SJCRH30 (cell line): ENCODE measurements at regions not wholly inside any gene's neighbourhood (a gene's known extent, or its start where the extent isn't known, plus 50 kb on each side); places are given as distances from the start of the nearest gene placed in this dataset.
A peak's percentile ranks its signal among the peaks of the same experiment; 100 is the strongest.
"Not testable (repeated sequence)": the region's sequence is repeated elsewhere in the genome, so short reads cannot be mapped to it uniquely, and the experiment has no call there.

Source experiments
- DNase-seq, 2 experiments: peaks; one replicate each; pipeline ENCODE4 v3.0.0-alpha.2; 2015 to 2020
- H3K27ac ChIP-seq: fragments of 250-450 bp; sonication (Bioruptor Pico); 2 replicates; pipeline ENCODE4 v1.5.1; 2020; ENCODE audit warnings: mild to moderate bottlenecking, moderate library complexity
- H3K27me3 ChIP-seq: fragments of 250-450 bp; sonication (Bioruptor Pico); 2 replicates; pipeline ENCODE4 v1.5.1; 2020; ENCODE audit warnings: mild to moderate bottlenecking, moderate library complexity
- H3K36me3 ChIP-seq: fragments of 250-450 bp; sonication (Bioruptor Pico); 2 replicates; pipeline ENCODE4 v1.5.1; 2020; ENCODE audit warnings: mild to moderate bottlenecking, moderate library complexity
- H3K4me1 ChIP-seq: fragments of 250-450 bp; sonication (Bioruptor Pico); 2 replicates; pipeline ENCODE4 v1.5.1; 2020; ENCODE audit warnings: mild to moderate bottlenecking, moderate library complexity
- H3K4me3 ChIP-seq: fragments of 250-450 bp; sonication (Bioruptor Pico); 2 replicates; pipeline ENCODE4 v1.5.1; 2020; ENCODE audit warnings: mild to moderate bottlenecking, moderate library complexity
- H3K9me3 ChIP-seq: fragments of 250-450 bp; sonication (Bioruptor Pico); replicated peaks from 2 replicates; pipeline ENCODE4 v1.5.1; 2020; ENCODE audit warnings: mild to moderate bottlenecking, moderate library complexity

- Histone ChIP-seq H3K4me3 (no peak overlapping the region), H3K27me3 (no peaks in the 10 kb centered on the region), H3K9me3 (peaks cover 4% of the 10 kb centered on the region), H3K4me1 (peaks cover 5% of the 10 kb centered on the region; the same call in 1 of the 2 replicates), H3K27ac (no peak overlapping the region), H3K36me3 (no peaks in the 10 kb centered on the region)
- DNase-seq, result peak; percentile 31 to 37
Measured at GRCh38 chr6:167550941-167551627, 226.2 kb downstream of the TTLL2 start.

GRCh38 chr6:167551628-167552257 lies 226.9 kb downstream of the TTLL2 start:
- Histone ChIP-seq H3K27ac (no peak overlapping the region), H3K27me3 (no peaks in the 10 kb centered on the region), H3K4me3 (no peak overlapping the region), H3K36me3 (no peaks in the 10 kb centered on the region), H3K4me1 (peaks cover 3% of the 10 kb centered on the region; the same call in 1 of the 2 replicates), H3K9me3 (peaks cover 9% of the 10 kb centered on the region)
- DNase-seq, result no peak

- peaks cover 4% of the 10 kb centered on the region; the same call in 1 of the 2 replicates for H3K4me1 ChIP-seq
- H3K27me3 ChIP-seq, result no peaks in the 10 kb centered on the region
- no peak overlapping the region for H3K4me3 ChIP-seq
- no peaks in the 10 kb centered on the region for H3K36me3 ChIP-seq
- no peak overlapping the region for H3K27ac ChIP-seq
- no peak for DNase-seq
- peaks cover 13% of the 10 kb centered on the region for H3K9me3 ChIP-seq
Measured at GRCh38 chr6:167552258-167552630, 227.4 kb downstream of the TTLL2 start.

GRCh38 chr6:167552961-167553735 lies 228.3 kb downstream of the TTLL2 start:
- H3K9me3 ChIP-seq, result peaks cover 13% of the 10 kb centered on the region; the same call in 1 of the 2 replicates
- no peaks in the 10 kb centered on the region for H3K36me3 ChIP-seq
- no peaks in the 10 kb centered on the region for H3K27me3 ChIP-seq
- no peak for DNase-seq
- H3K4me1 ChIP-seq, result peaks cover 9% of the 10 kb centered on the region; the same call in 1 of the 2 replicates
- H3K27ac ChIP-seq, result no peak overlapping the region
- no peak overlapping the region for H3K4me3 ChIP-seq

- Histone ChIP-seq H3K9me3 (peaks cover 13% of the 10 kb centered on the region; the same call in 1 of the 2 replicates), H3K27me3 (no peaks in the 10 kb centered on the region), H3K27ac (no peak overlapping the region), H3K4me3 (no peak overlapping the region), H3K36me3 (no peaks in the 10 kb centered on the region), H3K4me1 (peaks cover 15% of the 10 kb centered on the region)
- no peak for DNase-seq
Measured at GRCh38 chr6:167553736-167554119, 228.8 kb downstream of the TTLL2 start.

GRCh38 chr6:167554854-167555253 lies 230.0 kb downstream of the TTLL2 start:
- H3K4me3 ChIP-seq, result no peak overlapping the region
- H3K27ac ChIP-seq, result no peak overlapping the region
- H3K27me3 ChIP-seq, result no peaks in the 10 kb centered on the region
- no peak for DNase-seq
- no peaks in the 10 kb centered on the region for H3K36me3 ChIP-seq
- H3K4me1 ChIP-seq, result peaks cover 26% of the 10 kb centered on the region
- peaks cover 13% of the 10 kb centered on the region; the same call in 1 of the 2 replicates for H3K9me3 ChIP-seq

GRCh38 chr6:167555836-167556235 lies 230.9 kb downstream of the TTLL2 start:
- Histone ChIP-seq H3K27me3 (no peaks in the 10 kb centered on the region), H3K36me3 (no peaks in the 10 kb centered on the region), H3K4me3 (no peak overlapping the region), H3K9me3 (peaks cover 13% of the 10 kb centered on the region; the same call in 1 of the 2 replicates), H3K27ac (no peak overlapping the region), H3K4me1 (peaks cover 30% of the 10 kb centered on the region)
- no peak for DNase-seq

GRCh38 chr6:167557675-167558074 lies 232.8 kb downstream of the TTLL2 start:
- H3K36me3 ChIP-seq, result no peaks in the 10 kb centered on the region
- H3K4me1 ChIP-seq, result peaks cover 30% of the 10 kb centered on the region
- no peak overlapping the region for H3K4me3 ChIP-seq
- DNase-seq, result no peak
- H3K27me3 ChIP-seq, result no peaks in the 10 kb centered on the region
- peak overlapping the region; percentile 85 for H3K27ac ChIP-seq
- H3K9me3 ChIP-seq, result peaks cover 13% of the 10 kb centered on the region; the same call in 1 of the 2 replicates

- Histone ChIP-seq H3K9me3 (peaks cover 13% of the 10 kb centered on the region; the same call in 1 of the 2 replicates), H3K27ac (peak overlapping the region; percentile 85), H3K36me3 (no peaks in the 10 kb centered on the region), H3K4me1 (peaks cover 30% of the 10 kb centered on the region), H3K4me3 (peak overlapping the region; percentile 19), H3K27me3 (no peaks in the 10 kb centered on the region)
- peak; percentile 95 for DNase-seq
Measured at GRCh38 chr6:167558246-167559177, 233.6 kb downstream of the TTLL2 start.

GRCh38 chr6:167559675-167560479 lies 235.0 kb downstream of the TTLL2 start:
- no peak overlapping the region for H3K4me3 ChIP-seq
- H3K4me1 ChIP-seq, result peaks cover 30% of the 10 kb centered on the region
- H3K27me3 ChIP-seq, result no peaks in the 10 kb centered on the region
- peak; percentile 71 to 76 for DNase-seq
- H3K9me3 ChIP-seq, result peaks cover 13% of the 10 kb centered on the region; the same call in 1 of the 2 replicates
- H3K27ac ChIP-seq, result peak overlapping the region; percentile 85; the same call in 1 of the 2 replicates
- no peaks in the 10 kb centered on the region for H3K36me3 ChIP-seq

- H3K4me1 ChIP-seq, result peaks cover 39% of the 10 kb centered on the region
- no peak overlapping the region for H3K27ac ChIP-seq
- H3K27me3 ChIP-seq, result no peaks in the 10 kb centered on the region
- H3K4me3 ChIP-seq, result no peak overlapping the region
- DNase-seq, result no peak
- peaks cover 10% of the 10 kb centered on the region; the same call in 1 of the 2 replicates for H3K9me3 ChIP-seq
- no peaks in the 10 kb centered on the region for H3K36me3 ChIP-seq
Measured at GRCh38 chr6:167560673-167561569, 236.0 kb downstream of the TTLL2 start.

- not testable (repeated sequence) for H3K27me3 ChIP-seq, H3K4me3 ChIP-seq, H3K27ac ChIP-seq, H3K36me3 ChIP-seq, H3K9me3 ChIP-seq, DNase-seq
- H3K4me1 ChIP-seq, result peaks cover 50% of the 10 kb centered on the region
Measured at GRCh38 chr6:167562862-167563261, 238.0 kb downstream of the TTLL2 start.
